Panc1 (cell line): ENCODE measurements at regions not wholly inside any gene's neighbourhood (a gene's known extent, or its start where the extent isn't known, plus 50 kb on each side); places are given as distances from the start of the nearest gene placed in this dataset.

Source experiments
- CTCF ChIP-seq: fragments of 450-650 bp; IDR thresholded peaks from 2 replicates; pipeline ENCODE4 v1.5.1; 2017; ENCODE audit warnings: mild to moderate bottlenecking
- POLR2AphosphoS5 ChIP-seq: IDR thresholded peaks from 2 replicates; pipeline ENCODE4 v1.6.1; 2012; ENCODE audit warnings: mild to moderate bottlenecking, low read depth, low read length, moderate library complexity
- REST ChIP-seq, 2 experiments: IDR thresholded peaks; 2 replicates each; pipeline ENCODE4 v1.6.1; 2011 to 2012; ENCODE audit warnings: low read depth in 2 of 2, control low read depth in 1 of 2, low read length in 1 of 2, mild to moderate bottlenecking in 1 of 2, moderate library complexity in 1 of 2; ENCODE audit not compliant: insufficient read depth in 1 of 2
- SIN3A ChIP-seq: IDR thresholded peaks from 2 replicates; pipeline ENCODE4 v1.6.1; 2012; ENCODE audit warnings: low read depth, mild to moderate bottlenecking, low read length, moderate library complexity, borderline replicate concordance; ENCODE audit not compliant: insufficient read depth
- TCF7L2 ChIP-seq: IDR thresholded peaks from 2 replicates; pipeline ENCODE4 v1.6.1; 2011; ENCODE audit warnings: mild to moderate bottlenecking, low read depth, low read length, inconsistent platforms

GRCh38 chr5:130992095-130992494 is 173.0 kb downstream of the HINT1 start:
- no peak for TF ChIP-seq POLR2AphosphoS5
- no peak for TF ChIP-seq CTCF
- no peak for TF ChIP-seq REST (IDR thresholded peaks at IDR 0.05; ENCODE audit: insufficient read depth in 1 of 2, low read depth in 2 of 2, low read length in 1 of 2)
- no peak for TF ChIP-seq TCF7L2
- no peak for TF ChIP-seq SIN3A
